Lung (tissue), 11 donors: ENCODE measurements at regions not wholly inside any gene's neighbourhood (a gene's known extent, or its start where the extent isn't known, plus 50 kb on each side); places are given as distances from the start of the nearest gene placed in this dataset.

ENCODE experiments used
- ATAC-seq: fragments of 200-7000 bp; cut with Tn5 transposase; one replicate; pipeline ENCODE4 v1.9.1; 2020; ENCODE audit warnings: moderate number of reproducible peaks; ENCODE audit not compliant: insufficient read depth, low FRiP score
- DNase-seq, 3 donors: peaks; one replicate each; pipeline ENCODE4 v3.0.0-alpha.2; 2013 to 2017
- H3K27ac ChIP-seq, 2 donors: one replicate each; pipeline ENCODE4 v1.5.1; 2013; ENCODE audit warnings: mild to moderate bottlenecking in 2 of 2, moderate library complexity in 2 of 2, control low read depth in 1 of 2, inconsistent platforms in 1 of 2, low read depth in 1 of 2, low read length in 1 of 2
- H3K27me3 ChIP-seq, 3 donors: one replicate each; pipeline ENCODE4 v1.5.1; 2013; ENCODE audit warnings: low read length in 2 of 3; ENCODE audit not compliant: control insufficient read depth in 3 of 3, insufficient read depth in 3 of 3
- H3K36me3 ChIP-seq, 4 donors: one replicate each; pipeline ENCODE4 v1.5.1; 2013; ENCODE audit warnings: low read length in 4 of 4, mild to moderate bottlenecking in 1 of 4, moderate library complexity in 1 of 4; ENCODE audit not compliant: control insufficient read depth in 4 of 4, insufficient read depth in 4 of 4
- H3K4me1 ChIP-seq, 5 donors: one replicate each; pipeline ENCODE4 v1.5.1; 2013; ENCODE audit warnings: low read length in 5 of 5, mild to moderate bottlenecking in 2 of 5, moderate library complexity in 1 of 5; ENCODE audit not compliant: control insufficient read depth in 5 of 5, insufficient read depth in 5 of 5
- H3K4me3 ChIP-seq: one replicate; pipeline ENCODE4 v1.5.1; 2013; ENCODE audit warnings: mild to moderate bottlenecking, control low read depth, moderate library complexity
- H3K9ac ChIP-seq, 2 donors: one replicate each; pipeline ENCODE4 v1.5.1; 2013; ENCODE audit warnings: low read length in 2 of 2, control low read depth in 1 of 2; ENCODE audit not compliant: insufficient read depth in 1 of 2
- H3K9me3 ChIP-seq, 4 donors: one replicate each; pipeline ENCODE4 v1.5.1; 2013; ENCODE audit warnings: low read length in 3 of 4, mild to moderate bottlenecking in 1 of 4, moderate library complexity in 1 of 4; ENCODE audit not compliant: control insufficient read depth in 4 of 4, insufficient read depth in 3 of 4
- WGBS, 2 donors: extraction: QIAGEN DNeasy Blood & Tissue Kit; methylation state at CpG; one replicate each; pipeline ENCODE4 v1.1.7; 2013; 5-methylcytosine and 5-hydroxymethylcytosine counted together
- TF ChIP-seq, protein P1 (sequence below): IDR thresholded peaks from 2 replicates; pipeline ENCODE4 v1.5.1; 2012; ENCODE audit warnings: mild to moderate bottlenecking; ENCODE audit errors: control extremely low read depth, extremely low read depth
- donor health status: control.
- donor health status: control.
- donor health status: Bipolar disorder and iron deficiency.
- donor health status: healthy.
- donor health status: DM: yes; HTN: yes; CAD: no.

DNA sequence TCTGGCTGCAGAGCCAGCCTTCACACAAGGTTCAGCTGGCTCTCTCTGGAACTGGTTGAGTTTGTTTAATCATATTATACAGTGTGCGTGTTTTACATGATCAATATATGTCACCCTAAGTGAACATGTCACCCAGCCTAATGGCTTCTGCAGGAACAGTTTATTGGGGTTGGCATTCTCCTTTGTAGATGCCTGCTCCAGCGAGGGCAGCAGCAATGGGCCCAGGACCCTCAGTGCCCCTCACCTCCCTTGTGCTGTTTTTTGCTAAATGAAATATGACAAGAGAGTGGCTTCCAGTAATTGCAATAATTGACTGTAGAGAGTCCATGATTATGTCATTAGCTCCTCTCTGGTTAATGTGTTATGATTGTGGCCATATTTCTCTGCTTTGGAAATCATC lies 387.2 kb downstream of the TMEM114 start:
- DNase-seq (no peak), ATAC-seq (no peak)
- TF ChIP-seq, protein P1, sequence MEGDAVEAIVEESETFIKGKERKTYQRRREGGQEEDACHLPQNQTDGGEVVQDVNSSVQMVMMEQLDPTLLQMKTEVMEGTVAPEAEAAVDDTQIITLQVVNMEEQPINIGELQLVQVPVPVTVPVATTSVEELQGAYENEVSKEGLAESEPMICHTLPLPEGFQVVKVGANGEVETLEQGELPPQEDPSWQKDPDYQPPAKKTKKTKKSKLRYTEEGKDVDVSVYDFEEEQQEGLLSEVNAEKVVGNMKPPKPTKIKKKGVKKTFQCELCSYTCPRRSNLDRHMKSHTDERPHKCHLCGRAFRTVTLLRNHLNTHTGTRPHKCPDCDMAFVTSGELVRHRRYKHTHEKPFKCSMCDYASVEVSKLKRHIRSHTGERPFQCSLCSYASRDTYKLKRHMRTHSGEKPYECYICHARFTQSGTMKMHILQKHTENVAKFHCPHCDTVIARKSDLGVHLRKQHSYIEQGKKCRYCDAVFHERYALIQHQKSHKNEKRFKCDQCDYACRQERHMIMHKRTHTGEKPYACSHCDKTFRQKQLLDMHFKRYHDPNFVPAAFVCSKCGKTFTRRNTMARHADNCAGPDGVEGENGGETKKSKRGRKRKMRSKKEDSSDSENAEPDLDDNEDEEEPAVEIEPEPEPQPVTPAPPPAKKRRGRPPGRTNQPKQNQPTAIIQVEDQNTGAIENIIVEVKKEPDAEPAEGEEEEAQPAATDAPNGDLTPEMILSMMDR = no peak
- H3K4me3 ChIP-seq = no peak overlapping the region
- 83 to 85% methylated on average over 2 of the region's 2 CpGs for WGBS, 2 donors
- H3K9ac ChIP-seq = no peak overlapping the region
- no peaks in the 10 kb centered on the region for H3K27me3 ChIP-seq
- H3K36me3 ChIP-seq = no peaks in the 10 kb centered on the region
- no peak overlapping the region for H3K27ac ChIP-seq
- H3K4me1 ChIP-seq = no peaks in the 10 kb centered on the region
- H3K9me3 ChIP-seq = peaks cover 0 to 2% (median 0%) of the 10 kb centered on the region in 4 donors

- TF ChIP-seq, protein P1 = no peak
- H3K27me3 ChIP-seq = no peaks in the 10 kb centered on the region
- WGBS, 2 donors = 88 to 95% methylated on average over 2 of the region's 2 CpGs
- ATAC-seq (no peak), DNase-seq (no peak)
- no peak overlapping the region for H3K9ac ChIP-seq
- H3K4me3 ChIP-seq = no peak overlapping the region
- no peak overlapping the region for H3K27ac ChIP-seq
- H3K4me1 ChIP-seq = no peaks in the 10 kb centered on the region
- no peaks in the 10 kb centered on the region for H3K36me3 ChIP-seq
- H3K9me3 ChIP-seq = peaks cover 0 to 2% (median 0%) of the 10 kb centered on the region in 4 donors
Measured at GRCh38 chr16:8200839-8201238, 389.5 kb downstream of the TMEM114 start.

DNA sequence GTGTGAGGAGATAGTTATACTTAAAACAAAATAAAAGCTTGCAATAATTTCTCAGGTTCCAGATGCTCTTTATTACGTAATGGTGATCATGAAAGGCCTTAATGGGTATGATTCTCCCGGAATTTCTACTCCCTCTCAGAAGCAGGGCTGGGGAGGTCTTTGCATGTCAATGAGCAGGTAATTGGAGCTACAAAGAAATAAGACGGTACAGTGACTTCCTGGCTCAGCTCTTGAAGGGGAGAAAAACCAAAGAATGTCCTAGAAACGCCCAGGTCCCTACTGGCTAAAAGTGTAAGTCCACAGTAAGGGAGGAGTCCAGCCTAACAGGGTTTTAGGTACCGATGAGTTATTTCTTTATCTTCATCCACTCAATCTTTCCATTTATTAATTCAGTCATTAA lies 390.9 kb downstream of the TMEM114 start:
- H3K4me1 ChIP-seq = no peaks in the 10 kb centered on the region
- no peak overlapping the region for H3K9ac ChIP-seq
- ATAC-seq = no peak
- H3K27me3 ChIP-seq = no peaks in the 10 kb centered on the region
- peaks cover 0 to 2% (median 0%) of the 10 kb centered on the region in 4 donors for H3K9me3 ChIP-seq
- DNase-seq = no peak
- 61% methylated on average over 5 of the region's 5 CpGs for WGBS, 2 donors
- H3K36me3 ChIP-seq = no peaks in the 10 kb centered on the region
- H3K27ac ChIP-seq = no peak overlapping the region
- TF ChIP-seq, protein P1 = no peak
- H3K4me3 ChIP-seq = no peak overlapping the region

- H3K9ac ChIP-seq = no peak overlapping the region
- DNase-seq (no peak), ATAC-seq (no peak)
- peaks cover 0 to 4% (median 0%) of the 10 kb centered on the region in 4 donors for H3K9me3 ChIP-seq
- no peaks in the 10 kb centered on the region for H3K4me1 ChIP-seq
- WGBS, 2 donors = 43 to 51% methylated on average over 2 of the region's 2 CpGs
- TF ChIP-seq, protein P1 = no peak
- H3K27me3 ChIP-seq = no peaks in the 10 kb centered on the region
- no peak overlapping the region for H3K4me3 ChIP-seq
- no peaks in the 10 kb centered on the region for H3K36me3 ChIP-seq
- H3K27ac ChIP-seq = no peak overlapping the region
Measured at GRCh38 chr16:8194794-8195193, 395.5 kb downstream of the TMEM114 start.
